GM21717 (cell line): ENCODE measurements at regions not wholly inside any gene's neighbourhood (a gene's known extent, or its start where the extent isn't known, plus 50 kb on each side); places are given as distances from the start of the nearest gene placed in this dataset.
"Not testable (repeated sequence)": the region's sequence is repeated elsewhere in the genome, so short reads cannot be mapped to it uniquely, and the experiment has no call there.

ENCODE experiments used
- ATAC-seq: cut with Tn5 transposase; IDR thresholded peaks from one replicate; pipeline ENCODE4 v1.9.1; 2021; ENCODE audit warnings: mild to moderate bottlenecking, moderate library complexity; ENCODE audit not compliant: unreplicated experiment

DNA sequence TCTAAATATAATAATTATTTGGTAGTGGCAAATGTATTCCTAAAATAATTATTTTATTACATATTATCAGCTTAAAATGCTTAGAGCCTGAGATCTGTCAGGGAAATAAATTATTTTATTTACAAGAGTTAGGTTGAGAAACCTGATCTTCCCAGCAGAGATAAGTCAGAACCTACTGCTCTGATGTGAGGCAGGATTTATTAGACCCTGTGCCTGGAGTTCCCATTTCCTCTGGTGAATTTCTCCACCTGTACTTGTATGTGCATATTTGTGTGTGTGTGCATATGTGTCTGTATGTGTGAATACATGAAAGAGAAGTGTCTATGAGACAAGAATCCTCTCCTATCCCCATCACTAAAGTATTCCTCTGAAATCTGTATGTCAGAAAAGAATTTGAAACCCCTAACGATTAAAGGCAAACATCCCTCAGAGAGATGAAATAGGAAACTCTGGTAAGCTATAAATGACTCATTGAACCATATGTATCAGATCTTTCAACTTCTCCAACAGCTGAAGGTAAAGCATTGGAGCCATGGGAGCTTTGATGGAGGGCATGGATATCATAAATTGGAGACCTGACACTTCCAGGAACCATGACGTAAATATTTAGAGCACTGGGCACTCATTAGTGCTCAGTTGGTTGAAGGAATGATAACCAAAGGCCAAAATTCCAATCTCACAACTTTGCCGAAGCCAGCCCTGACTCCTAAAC lies 190.9 kb downstream of the XPNPEP1 start:
- ATAC-seq: no peak

- not testable (repeated sequence) for ATAC-seq
Observed at GRCh38 chr10:109729895-109730294, 193.4 kb downstream of the XPNPEP1 start.

GRCh38 chr10:109727436-109727835 lies 195.9 kb downstream of the XPNPEP1 start:
- no peak for ATAC-seq

GRCh38 chr10:109726473-109726872 lies 196.8 kb downstream of the XPNPEP1 start:
- ATAC-seq: no peak

DNA sequence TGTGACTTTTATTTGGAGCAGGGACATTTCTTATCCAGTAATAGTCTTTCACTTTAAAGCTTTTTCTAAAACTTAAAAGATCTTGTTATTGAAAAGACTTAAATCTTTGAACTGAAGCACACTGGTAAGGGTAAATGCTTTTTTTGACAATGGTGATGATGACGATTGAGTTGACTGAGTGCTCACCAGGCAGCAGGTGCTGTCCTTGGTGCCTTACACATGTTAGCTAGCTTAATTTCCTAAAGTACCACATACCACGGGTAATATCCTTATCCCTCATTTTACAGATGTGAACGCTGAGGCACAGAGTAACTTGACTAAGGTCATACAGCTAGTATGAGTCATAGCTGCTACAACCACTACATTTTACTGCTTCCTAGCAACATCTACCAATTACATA lies 200.0 kb downstream of the XPNPEP1 start:
- ATAC-seq: no peak

GRCh38 chr10:109721453-109722064 lies 201.8 kb downstream of the XPNPEP1 start:
- ATAC-seq: no peak

- no peak for ATAC-seq
Observed at GRCh38 chr10:109706026-109706560, 217.2 kb downstream of the XPNPEP1 start.

DNA sequence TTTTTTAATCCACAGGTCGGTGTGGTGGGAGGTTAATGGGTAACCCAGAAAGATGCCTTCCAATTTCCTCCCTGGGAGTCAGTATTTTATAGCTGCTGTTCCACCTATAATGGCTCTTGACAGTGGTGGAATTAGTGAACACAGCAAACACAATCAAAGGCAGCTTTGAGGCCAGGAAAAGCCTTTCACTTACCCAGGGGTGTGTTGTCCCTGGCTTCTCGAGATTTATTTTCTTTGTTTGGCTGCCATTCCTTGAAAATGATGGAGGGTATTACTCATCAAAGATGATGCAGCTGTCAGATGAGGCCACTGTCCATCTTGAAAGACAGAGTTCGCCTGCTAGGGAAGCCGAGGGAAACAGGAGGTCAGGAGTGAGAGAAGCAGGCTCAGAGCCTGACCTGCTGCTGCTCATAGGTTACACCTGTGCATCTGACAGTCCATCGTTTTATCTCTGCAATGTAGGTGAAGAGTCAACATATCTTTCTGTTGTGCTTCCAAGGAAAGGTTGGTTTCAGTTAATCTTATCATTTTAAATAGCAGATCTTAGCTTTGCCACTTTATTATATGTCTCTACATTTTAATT lies 221.6 kb downstream of the XPNPEP1 start:
- no peak for ATAC-seq

DNA sequence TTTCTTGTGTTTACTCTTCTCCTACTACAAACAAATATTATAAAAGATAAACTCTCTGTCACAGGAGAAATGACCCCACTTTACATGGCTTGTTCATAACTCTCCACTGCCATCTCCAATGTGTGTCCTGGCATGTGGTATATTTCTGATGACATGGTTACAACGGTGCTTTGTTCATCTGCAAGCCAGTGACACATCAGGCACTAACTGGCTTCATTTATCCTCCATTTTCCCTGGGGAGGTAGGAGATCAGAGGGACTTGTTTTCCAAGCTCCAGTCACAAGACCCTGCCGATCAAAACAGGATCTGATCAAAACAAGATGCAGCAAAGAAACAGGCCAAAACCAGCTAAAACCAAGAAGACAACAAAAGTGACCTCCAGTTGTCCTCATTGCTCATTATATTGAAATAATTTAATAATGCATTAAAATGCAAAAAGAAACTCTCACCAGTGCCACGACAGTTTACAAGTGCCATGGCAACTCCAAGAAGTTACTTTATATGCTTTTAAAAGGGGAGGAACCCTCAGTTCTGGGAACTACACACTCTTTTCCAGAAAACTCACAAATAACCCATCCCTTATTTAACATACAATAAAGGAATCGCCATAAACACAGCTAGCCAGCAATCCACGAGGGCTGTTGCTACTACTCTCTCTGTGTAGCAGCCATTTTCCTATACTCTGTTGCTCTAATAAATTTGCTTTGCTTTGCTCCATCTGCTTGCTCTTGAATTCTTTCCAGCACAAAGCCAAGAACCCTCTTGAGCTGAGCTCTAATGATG lies 224.2 kb downstream of the XPNPEP1 start:
- ATAC-seq: no peak

DNA sequence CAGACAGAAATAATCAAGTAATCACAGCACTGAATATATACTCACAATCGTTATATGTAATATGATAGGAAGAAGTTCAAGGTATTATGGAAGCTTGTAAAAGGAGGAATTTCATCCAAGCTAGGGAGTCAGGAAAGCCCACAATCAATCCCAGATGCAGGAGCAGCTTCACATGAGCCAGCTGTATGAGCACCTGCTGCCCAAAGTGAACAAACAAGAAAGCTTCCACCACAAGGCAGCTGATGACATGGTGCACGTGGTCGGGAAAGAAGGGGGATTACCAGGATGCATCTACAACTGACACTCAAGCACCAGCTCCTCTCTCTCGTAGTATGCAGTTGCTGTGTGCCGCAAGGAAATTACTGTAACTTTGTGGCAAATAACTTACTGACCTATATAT lies 225.2 kb downstream of the XPNPEP1 start:
- ATAC-seq: no peak

DNA sequence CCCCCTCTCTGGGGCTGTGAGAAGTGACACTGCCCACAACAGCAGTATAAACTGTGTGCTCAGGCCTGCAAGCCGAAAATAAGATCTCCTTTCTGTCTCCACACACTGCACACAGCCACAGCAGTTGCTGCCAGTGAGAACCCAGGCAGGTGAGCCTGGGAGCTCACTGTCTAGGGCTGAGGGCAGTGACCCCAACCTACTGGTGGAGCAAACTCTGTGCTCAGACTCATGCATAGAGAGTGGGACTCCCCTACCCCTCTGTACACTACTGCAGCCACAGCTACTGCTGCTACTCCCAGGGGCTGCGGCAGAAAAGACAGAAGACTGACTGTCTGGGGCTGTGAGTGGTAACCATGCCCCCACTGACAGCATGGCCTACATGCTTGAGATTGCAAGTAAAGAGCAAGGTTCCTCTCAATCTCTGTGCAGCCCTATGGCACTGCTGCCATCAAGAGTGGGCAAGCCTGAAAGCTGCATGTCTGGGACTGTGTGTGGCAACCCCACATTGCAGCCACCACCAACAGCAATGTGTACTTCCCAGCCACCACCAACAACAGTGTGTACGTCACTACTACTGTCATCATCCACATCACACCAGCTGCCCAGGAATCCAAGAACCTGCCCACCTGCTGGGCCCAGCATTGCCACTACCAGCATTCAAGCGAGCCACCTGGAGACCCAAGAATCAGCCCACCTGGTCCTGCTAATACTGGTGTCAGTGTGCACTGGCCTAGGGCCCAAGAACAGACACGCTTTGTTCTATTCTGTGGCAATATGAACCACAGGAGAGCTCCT lies 226.1 kb downstream of the XPNPEP1 start:
- no peak for ATAC-seq

- no peak for ATAC-seq
Observed at GRCh38 chr10:109696462-109696861, 226.8 kb downstream of the XPNPEP1 start.

- ATAC-seq: no peak
Observed at GRCh38 chr10:109695988-109696387, 227.3 kb downstream of the XPNPEP1 start.

- no peak for ATAC-seq
Observed at GRCh38 chr10:109689785-109690184, 233.5 kb downstream of the XPNPEP1 start.

- ATAC-seq: no peak
Observed at GRCh38 chr10:109679478-109679877, 243.8 kb downstream of the XPNPEP1 start.

- ATAC-seq: no peak
Observed at GRCh38 chr10:109678857-109679256, 244.5 kb downstream of the XPNPEP1 start.

DNA sequence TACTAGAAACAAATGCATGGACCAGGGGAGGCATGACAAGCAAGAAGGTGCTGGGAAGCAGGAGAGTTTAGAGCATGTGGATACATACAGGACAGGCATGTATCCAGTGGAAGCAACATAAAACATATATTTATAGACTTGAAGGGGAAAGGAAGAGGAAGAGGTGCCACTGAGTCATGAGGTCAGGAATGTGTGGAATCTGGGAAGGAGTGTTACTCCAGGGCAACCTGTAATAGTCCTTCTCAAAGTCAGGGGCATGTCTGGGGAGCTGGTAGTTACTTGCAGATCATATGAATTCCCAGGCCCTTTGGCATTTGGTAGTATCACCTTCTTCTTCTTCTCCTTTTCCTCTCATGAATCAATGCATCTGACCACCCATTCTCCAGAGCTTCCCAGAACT lies 246.6 kb downstream of the XPNPEP1 start:
- ATAC-seq: no peak

DNA sequence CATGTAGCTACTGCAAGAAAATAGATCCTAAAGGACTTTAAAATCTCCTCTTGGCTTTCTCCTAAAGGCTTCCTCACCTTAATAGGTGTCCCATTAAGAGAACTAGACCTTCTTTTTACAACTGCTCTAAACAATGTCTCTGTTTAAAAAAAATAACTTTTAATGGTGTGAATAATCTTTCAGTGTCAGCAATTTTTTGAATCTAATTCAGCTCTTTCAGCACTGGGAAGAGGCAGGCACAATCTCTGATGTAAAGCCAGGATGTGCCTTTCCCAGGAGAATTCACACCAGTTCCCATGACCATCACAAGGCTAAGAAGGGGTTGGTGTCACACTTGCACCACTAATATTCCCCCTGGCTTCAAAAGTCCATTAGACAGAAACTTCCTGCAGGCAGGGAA lies 254.6 kb downstream of the XPNPEP1 start:
- ATAC-seq: no peak

GRCh38 chr10:109668154-109668665 lies 255.1 kb downstream of the XPNPEP1 start:
- ATAC-seq: no peak

DNA sequence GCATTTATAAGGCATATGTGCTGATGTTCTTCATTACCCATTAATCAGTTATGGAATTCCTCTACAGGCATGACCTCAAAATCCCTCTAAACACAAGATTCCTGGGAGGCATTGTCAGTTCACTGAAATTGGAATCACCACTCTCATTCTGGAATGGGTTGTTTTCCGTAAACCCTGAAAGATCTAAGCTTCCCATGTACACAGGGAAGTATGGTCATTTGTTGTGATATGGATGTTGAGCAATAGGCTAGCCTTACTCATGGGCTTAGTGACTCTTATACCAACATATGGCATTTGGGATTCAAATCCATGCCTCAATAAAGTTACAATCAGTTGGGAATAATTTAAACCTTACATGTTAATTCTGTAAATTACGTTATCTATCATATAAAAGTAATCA lies 258.0 kb downstream of the XPNPEP1 start:
- ATAC-seq: no peak
